RPMI8226 (cell line): ENCODE measurements at regions not wholly inside any gene's neighbourhood (a gene's known extent, or its start where the extent isn't known, plus 50 kb on each side); places are given as distances from the start of the nearest gene placed in this dataset.
"Not testable (repeated sequence)": the region's sequence is repeated elsewhere in the genome, so short reads cannot be mapped to it uniquely, and the experiment has no call there.

ENCODE experiments used
- DNase-seq: peaks from one replicate; pipeline ENCODE4 v3.0.0-alpha.2; 2015

- DNase-seq: no peak
These were observed 1009.6 kb upstream of the PCDH7 start for GRCh38 chr4:29710519-29710918.

DNA sequence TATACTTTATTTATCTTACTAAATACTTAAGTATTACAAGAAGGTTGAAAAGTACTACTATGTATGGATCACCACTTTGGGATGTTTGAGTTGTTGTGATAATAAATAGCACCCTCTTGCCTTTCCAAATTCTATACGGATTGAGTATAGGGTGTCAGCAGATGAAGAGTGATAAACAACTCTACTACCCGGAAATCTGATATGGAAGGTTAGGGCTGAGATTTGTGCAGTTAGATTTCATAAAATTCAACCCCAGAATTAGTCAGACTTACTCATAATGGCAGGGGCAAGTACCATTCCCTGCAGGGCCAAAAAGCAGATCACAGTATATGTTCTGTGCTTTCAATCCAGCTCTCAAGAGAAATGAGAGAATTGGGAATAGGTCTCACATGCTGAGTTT is 1008.9 kb upstream of the PCDH7 start:
- DNase-seq: no peak

GRCh38 chr4:29717287-29718057 is 1002.7 kb upstream of the PCDH7 start:
- no peak for DNase-seq

- DNase-seq: no peak
These were observed 1002.0 kb upstream of the PCDH7 start for GRCh38 chr4:29718136-29718535.

GRCh38 chr4:29722253-29722652 is 997.9 kb upstream of the PCDH7 start:
- no peak for DNase-seq

DNA sequence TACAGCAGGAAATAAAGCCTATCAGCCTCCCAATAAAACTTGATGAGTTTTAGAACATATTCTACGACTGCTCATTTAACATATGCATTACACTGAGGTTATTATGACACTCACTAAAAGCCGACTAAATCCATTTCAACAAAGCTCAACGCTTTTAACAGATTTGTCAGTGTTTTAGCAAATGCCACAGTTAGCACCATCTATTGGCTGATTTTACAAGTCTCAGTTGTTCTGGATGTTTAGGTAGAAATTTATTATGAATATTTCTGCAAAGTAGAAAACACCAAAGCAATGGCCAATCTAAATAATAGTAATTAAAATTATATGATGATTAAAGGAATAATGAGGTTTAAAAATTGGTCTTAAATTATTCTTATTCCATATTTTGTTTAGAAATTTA is 993.2 kb upstream of the PCDH7 start:
- no peak for DNase-seq

DNA sequence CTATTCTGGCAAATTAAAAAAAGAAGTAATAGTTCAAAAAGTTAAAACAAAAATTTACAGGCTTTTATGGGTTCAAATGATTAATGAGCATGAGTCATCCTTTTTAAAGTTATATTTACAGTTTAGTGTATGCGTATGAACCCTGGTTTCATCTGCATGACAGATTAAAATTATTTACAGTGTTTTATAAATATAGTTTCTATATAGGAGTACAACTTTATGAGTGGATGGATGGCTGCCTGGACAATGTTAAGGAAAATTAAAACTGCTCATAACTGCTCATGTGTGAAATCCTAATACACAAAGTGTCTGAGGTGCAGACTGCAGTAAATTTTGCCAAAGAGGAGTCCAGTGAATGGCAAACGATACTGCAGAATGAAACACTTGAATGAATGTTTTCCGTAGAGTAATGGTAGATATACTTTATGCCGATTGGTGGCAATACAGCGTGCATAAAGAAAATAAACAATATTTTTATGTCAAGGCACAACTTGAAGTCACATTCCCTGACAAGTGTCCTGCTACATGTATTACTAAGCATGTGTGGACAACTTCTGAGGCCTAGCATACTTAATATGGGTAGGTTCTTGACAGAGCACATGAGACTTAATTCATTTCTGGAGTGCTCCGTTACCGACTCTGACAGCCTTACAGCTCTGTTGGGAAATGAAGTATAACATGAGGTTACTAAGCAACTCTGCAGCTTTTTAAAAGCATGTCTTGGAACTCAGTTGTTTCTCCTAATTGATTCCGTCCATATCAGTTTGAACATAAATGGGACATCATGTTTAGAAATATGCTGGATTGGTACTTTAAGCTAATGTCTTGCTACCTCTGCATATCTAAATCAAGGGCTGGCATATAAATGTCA is 985.6 kb upstream of the PCDH7 start:
- no peak for DNase-seq

GRCh38 chr4:29756966-29757365 is 963.2 kb upstream of the PCDH7 start:
- DNase-seq: no peak

GRCh38 chr4:29762151-29762550 is 958.0 kb upstream of the PCDH7 start:
- no peak for DNase-seq

DNA sequence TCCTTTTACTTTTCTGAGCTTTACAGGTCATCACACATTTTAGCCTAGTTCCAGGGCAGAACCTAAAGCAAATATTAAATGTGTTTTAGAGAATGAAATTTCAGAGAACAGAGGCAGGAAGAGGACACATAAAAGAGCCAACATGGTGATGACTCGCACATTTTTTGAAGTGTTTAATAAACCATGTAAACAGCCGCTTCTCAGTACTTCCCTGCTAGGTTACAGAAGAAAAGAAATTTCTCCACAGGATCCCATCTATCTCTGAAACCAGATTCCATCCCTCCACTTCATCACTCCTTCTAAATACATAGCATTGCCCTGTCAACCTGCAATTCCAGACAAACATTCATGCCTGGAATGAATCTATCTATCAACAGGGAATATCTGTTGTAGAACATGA is 949.5 kb upstream of the PCDH7 start:
- DNase-seq: no peak

DNA sequence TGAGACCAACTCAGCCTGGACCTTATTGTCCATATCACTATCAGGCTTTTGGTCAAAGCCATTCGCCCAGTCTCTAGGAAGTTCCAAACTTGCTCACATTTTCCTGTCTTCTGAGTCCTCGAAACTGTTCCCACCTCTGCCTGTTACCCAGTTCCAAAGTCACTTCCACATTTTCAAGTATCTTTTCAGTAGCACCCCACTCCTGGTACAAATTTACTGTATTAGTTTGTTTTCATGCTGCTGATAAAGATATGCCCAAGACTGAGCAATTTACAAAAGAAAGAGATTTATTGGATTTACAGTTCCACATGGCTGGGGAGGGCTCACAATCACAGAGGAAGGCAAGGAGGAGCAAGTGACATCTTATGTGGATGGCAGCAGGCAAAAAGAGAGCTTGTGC is 932.0 kb upstream of the PCDH7 start:
- not testable (repeated sequence) for DNase-seq

GRCh38 chr4:29805245-29805644 is 914.9 kb upstream of the PCDH7 start:
- DNase-seq: peak; percentile 2

GRCh38 chr4:29805916-29806480 is 914.2 kb upstream of the PCDH7 start:
- DNase-seq: no peak

DNA sequence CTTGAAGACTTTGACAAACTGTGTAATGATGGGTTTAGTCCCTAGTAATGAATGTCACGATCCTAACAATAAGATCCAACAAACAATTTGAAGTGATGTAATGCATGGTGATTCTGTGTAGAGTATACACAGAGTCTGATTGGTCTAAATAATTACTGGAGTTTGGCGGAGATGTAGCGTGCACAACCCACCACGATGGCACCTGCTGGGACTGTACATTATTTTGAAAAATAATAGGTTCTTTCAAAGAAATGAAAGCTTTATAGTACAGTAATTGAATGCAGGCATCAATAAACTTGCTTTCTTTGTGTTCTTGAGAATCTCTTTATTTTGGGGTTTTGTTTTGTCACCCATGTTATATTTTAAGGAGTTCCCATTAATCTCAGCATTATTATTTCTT is 902.2 kb upstream of the PCDH7 start:
- DNase-seq: no peak

DNA sequence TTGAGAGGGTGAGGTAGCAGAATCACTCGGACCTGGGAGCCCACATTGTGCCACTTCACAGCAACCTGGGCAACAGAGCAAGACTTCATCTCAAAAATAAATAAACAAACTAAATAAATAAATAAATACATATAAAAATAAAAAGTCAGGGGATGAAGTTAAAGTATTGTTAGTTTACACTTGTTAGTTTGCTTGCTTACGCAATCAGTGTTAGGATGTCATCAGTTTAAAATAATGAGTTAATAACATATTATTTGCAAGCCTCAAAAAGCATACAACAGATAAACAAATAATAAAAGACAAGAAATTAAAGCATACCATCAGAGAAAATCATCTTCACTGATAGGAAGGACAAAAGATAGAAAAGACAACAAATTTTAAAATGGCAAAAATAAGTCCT is 891.1 kb upstream of the PCDH7 start:
- no peak for DNase-seq

GRCh38 chr4:29852537-29852936 is 867.6 kb upstream of the PCDH7 start:
- no peak for DNase-seq

DNA sequence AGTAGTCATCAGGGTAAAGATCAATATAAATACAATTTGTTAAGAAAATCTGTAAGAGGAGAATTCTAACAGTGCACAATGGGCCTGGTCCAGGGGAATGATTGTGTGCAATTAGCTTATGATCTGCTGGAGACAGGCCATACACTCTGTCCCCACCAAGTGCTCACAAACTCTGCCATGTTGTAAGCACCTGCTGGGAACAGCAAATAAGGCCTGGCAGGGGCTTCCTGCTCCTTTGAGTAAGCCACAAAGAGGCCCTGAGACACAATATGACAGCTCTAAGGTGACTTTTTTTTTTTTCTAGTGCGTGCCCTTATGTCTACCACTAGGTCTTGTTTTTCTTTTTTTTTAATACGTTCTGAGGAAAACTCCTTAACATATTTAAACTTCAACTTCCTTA is 866.3 kb upstream of the PCDH7 start:
- no peak for DNase-seq

GRCh38 chr4:29861307-29861706 is 858.9 kb upstream of the PCDH7 start:
- DNase-seq: no peak

DNA sequence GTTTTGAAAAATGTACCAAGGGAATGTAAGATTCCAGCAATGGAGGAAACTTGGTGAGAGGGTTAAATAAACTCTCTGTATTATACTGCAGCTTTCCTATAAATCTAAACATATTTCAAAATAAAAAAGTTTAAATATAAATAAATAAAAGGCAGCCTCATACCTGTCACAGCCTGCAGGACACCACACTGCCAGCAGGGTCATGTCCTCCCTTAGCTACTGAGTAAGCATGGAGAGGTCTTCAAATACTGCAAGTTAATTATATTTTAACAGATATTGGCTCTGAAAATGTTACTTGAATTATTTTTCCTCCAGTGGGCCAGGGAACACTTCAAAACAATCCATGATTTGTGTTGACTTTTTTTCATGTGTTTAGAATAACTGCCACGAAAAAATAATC is 852.8 kb upstream of the PCDH7 start:
- no peak for DNase-seq

GRCh38 chr4:29900336-29900735 is 819.8 kb upstream of the PCDH7 start:
- no peak for DNase-seq

DNA sequence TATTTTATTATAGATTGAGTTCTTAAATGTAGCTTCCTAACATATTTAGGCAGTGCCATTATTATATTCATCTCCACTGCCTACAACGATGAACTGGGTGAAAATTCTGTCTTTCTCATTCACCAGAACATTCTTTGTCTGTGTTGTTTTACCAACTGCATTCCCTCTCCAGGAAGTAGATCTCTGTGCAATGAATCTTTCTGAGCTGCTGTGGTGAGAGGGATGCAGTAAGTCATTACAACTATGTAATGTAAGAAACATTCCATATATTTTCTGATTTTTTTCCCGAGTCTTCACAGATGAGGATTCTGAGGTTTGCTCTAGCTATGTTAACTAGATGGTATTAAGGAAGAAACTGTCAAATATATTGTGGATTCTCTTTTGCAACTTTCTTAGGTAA is 811.9 kb upstream of the PCDH7 start:
- DNase-seq: no peak

DNA sequence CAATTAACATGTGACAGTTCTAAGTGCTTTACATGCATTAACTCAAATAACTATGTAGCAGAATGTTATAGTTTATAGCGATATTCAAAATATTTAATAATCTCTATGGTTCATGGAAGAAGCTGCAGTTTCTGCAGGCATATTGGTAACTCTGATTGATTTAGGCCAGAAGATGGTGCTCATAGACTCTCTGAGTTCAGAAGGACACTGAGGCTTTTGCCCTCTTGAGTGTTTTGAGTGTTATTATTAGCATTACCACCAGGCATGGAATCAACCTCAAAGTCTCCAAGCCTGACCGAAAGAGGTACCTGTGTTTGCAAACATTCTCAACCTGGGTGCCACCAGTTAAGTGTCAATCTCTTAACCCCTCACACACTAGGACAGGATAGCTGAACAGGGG is 792.3 kb upstream of the PCDH7 start:
- no peak for DNase-seq

- DNase-seq: no peak
These were observed 771.7 kb upstream of the PCDH7 start for GRCh38 chr4:29948451-29948850.

DNA sequence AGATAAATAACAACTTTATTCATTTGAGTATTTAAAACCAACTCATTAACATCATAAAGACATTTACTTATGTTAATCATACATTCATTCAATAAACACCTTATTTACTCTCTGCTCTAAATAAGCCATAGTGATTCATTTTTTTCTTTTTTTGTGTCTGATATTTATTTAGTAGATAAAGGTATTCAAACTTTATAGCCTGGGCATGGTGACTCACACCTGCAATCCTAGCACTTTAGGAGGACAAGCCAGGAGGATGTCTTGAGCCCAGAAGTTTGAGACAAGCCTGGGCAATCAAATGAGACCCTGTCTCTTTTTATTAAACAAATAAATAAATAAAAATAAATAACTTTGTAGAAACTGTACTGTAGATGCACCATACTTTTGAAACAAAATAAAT is 771.3 kb upstream of the PCDH7 start:
- no peak for DNase-seq
